NCI-H2081 (cell line): ENCODE measurements at regions not wholly inside any gene's neighbourhood (a gene's known extent, or its start where the extent isn't known, plus 50 kb on each side); places are given as distances from the start of the nearest gene placed in this dataset.

ENCODE experiments used
- DNase-seq, 2 experiments: peaks; one replicate each; lab custom pipeline; 2025; lab: John Stamatoyannopoulos, UW

DNA sequence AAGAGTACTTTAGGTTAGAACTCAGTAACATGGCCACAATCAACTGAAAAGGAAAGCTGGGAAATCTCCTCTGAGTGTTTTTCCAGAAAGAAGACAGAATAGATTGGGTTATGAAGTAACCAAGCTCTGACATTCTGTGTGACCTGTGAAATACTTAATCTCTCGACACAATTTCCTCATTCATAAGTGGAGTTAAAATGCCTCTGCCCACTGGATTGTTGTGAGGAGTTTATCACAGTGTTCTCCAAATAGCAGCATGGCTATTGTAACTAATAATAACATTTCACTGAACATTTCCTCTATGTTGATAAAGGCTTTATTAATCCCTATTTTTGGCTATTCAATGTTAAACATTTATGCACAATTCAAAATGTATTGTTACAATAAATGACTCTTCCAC lies 311.0 kb downstream of the GABRB2 start:
- DNase-seq: no peak

DNA sequence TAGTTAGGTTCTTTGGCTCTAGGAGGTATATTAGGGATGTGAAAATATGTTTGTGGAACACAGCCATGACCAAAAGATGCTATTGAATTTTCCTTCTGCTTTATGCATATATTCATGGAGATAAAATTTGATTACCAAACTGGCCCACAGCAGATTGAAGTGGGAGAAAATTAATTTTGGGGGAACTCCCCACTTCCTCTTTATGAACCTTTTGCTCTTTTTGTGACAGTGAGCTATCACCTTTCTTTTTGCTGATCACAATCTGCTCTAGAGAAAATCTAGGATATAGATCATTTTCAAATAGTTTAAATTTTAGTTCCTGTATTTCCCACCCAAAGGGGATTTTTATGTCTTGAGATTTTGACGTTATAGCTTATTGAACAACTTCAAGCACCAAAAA lies 313.0 kb downstream of the GABRB2 start:
- no peak for DNase-seq

GRCh38 chr5:161230221-161230620 lies 316.3 kb downstream of the GABRB2 start:
- DNase-seq: peak; percentile 70 to 89

DNA sequence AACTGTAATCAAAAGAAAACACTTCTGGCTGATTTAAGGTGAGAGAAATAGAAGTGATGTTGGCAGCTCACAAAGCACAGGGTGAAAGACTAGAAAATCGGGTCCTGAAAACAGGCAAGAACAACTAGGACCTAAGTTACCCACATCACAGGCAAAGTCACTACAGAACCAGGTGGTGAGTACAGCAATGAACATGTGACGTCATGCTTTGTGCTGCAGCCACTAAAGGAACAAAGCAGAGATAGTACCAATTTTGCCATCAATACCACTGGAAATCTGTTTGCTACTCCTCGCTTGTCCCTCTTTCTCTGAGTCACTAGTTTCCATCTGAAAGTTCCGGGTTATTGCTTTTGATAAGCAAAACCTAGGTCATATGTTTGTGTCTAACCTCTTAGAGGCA lies 326.7 kb downstream of the GABRB2 start:
- no peak for DNase-seq

- no peak for DNase-seq
These were observed 329.6 kb downstream of the GABRB2 start for GRCh38 chr5:161216877-161217276.

DNA sequence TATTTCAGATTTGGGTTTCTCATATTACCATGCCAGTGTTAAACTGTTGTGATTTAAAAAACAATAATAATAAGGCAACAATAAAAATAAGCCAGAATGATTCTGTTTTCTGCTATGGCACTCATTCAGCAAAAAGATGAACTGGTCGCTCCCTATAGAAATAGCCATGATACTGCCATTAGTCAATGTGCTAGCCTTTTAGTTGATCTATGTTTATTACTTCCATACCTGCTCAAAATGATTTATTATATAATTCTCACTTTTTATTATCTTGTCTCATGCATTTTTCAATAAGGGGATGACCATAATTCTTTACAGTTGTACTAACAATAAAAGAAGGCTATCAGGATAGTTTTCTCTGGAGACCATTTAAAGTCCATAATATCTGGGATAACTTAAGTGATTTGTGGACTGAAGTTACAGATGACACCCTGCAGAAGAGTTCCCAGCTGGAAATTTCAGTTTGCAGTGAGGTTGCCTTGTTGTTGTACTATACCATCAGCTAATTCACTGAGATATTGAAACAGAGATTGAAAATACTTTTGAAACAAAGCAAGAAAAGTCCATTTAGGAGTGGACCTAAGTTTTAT lies 334.3 kb downstream of the GABRB2 start:
- DNase-seq: no peak

GRCh38 chr5:161201558-161201957 lies 345.0 kb downstream of the GABRB2 start:
- DNase-seq: no peak

DNA sequence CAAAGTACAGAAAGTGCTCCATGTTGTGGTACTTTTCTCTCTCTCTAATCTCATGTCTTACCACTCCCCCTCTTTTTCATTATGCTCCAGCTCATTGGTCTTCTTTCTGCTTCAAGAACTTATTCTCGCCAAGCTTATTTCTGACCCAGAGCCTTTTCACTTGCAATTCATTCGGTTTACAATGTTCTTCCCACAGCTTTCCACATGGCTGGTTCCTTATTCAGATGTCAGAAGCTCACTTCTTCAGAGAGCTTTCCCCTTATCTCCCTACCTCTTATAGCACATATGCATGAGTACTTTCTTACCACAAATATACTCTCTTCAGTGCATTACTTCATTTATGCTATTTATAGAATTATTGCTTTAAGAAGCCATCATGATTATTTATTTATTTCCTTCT lies 338.8 kb upstream of the ATP10B start:
- no peak for DNase-seq

GRCh38 chr5:161190086-161190485 lies 338.1 kb upstream of the ATP10B start:
- DNase-seq: no peak

DNA sequence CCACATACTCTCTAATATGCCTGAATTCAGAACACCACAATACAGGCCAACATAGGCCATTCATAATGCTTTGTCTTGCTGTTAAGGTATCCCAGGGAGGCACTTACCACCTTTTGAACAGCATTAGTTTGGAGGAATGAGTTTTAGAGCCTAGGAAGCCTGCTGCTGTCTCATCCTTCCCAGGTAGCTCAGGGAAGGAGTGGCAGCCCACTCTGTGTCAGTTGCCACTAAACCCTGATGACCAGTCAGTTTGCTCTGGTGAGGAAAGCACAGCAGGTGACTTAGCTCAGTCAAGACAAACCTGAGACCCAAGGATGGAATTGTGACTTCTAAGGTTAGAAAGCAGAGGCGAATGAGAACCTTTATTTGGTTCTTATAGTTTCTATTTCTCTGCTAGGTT lies 337.4 kb upstream of the ATP10B start:
- DNase-seq: no peak

GRCh38 chr5:161183559-161183958 lies 331.5 kb upstream of the ATP10B start:
- no peak for DNase-seq

GRCh38 chr5:161176221-161176620 lies 324.2 kb upstream of the ATP10B start:
- no peak for DNase-seq

GRCh38 chr5:161169776-161170175 lies 317.8 kb upstream of the ATP10B start:
- no peak for DNase-seq

GRCh38 chr5:161167016-161167767 lies 315.2 kb upstream of the ATP10B start:
- peak; percentile 1 to 41 for DNase-seq

DNA sequence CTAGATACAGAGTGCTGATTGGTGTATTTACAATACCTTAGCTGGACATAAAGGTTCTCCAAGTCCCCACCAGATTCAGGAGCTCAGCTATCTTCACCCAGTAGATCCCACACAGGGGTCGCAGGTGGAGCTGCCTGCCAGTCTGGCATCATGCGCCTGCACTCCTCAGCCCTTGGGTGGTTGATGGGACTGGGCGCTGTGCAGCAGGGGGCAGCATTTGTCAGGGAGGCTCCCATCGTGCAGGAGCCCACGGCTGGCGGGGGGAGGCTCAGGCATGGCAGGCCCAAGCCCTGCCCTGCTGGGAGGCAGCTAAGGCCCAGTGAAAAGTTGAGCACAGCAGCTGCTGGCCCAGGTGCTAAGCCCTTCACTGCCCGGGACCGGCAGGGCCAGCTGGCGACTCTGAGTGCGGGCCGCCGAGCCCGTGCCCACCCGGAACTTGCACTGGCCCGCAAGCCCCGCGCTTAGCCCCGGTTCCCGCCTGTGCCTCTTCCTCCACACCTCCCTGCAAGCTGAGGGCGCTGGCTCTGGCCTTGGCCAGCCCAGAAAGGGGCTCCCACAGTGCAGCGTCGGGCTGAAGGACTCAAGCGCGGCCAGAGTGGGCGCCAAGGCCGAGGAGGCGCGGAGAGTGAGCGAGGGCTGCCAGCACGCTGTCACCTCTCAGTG lies 314.1 kb upstream of the ATP10B start:
- DNase-seq: no peak

DNA sequence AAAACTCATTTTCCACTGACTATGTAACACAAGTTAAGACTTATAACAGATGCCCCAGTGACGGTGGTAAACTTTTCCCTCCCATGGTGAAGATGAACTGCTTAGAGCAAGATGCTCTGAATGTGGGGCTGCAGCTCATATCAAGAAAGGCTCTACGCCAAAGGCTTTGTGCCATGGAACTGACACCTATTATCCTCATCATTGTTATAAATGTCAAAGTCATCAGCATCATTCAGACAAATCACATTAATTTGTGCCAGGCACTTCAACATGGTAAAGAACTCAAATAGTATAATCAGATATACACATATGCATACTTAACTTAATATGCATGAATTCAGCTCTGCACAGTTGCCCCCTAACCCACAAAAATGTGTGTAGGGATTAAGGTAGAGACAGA lies 305.9 kb upstream of the ATP10B start:
- no peak for DNase-seq

DNA sequence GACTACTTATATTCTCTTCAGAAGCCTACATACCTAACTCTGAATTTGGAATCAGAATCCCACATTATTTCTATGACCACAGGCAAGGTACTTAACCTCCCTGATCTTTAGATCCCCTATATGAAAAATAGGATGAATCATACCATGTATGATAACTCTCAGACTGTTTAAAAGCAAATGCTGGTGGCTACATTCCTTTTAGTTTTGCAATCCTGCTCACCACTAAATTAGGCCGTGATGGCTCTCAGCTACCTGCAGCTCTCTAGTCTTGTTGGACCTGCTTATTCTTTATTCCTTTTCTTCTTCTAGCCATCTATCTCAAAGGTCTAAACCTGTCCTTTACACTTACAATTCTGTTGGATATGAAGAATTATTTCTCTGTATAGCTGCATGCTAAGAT lies 303.4 kb upstream of the ATP10B start:
- no peak for DNase-seq

DNA sequence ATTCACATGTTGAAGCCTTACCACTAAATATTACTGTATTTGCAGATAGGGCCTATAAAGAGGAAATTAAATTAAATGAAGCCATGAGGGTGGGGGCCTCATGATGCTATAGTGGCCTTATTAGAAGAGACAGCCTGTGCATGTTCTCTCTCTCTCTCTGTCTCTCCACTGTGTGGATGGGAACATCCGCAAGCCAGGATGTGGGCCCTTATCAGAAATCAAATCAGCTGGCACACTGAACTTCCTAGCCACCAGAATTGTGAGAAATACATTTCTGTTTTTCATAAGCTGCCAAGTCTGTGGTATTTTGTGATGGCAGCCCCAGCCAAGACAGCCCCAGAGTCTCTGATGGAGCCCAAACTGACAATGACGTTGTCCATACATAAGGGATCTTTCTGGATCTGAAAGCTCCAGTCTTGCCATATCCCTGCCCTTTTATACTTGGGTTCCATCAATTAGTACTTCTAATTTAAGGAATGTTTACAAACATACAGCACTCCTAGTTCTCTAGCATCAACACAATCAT lies 300.5 kb upstream of the ATP10B start:
- DNase-seq: no peak

DNA sequence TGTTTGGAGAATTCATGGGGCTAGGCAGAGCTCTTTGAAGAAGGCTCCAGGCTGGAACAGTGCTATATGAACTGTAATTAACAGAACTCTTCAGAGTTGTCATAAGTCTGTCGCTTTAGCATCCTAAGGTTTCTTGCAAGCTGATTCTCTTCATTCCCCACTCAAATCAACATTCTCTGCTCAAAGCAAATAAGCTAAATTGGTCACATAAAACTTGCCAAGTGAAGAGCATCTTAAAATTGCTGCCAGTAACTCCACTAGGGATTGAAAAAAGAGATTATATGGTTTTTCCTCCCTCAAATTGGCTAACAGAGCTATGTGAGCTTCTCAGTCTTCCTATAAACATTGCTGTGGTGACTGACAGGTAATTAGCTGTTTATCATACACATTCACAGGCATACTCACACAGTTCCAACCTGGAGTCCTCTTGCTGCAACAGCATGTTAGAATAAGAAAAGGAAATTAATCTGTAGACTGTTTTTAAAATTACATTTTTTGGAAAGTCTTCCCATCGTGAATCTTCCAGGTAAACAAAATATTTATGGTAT lies 298.5 kb upstream of the ATP10B start:
- no peak for DNase-seq

DNA sequence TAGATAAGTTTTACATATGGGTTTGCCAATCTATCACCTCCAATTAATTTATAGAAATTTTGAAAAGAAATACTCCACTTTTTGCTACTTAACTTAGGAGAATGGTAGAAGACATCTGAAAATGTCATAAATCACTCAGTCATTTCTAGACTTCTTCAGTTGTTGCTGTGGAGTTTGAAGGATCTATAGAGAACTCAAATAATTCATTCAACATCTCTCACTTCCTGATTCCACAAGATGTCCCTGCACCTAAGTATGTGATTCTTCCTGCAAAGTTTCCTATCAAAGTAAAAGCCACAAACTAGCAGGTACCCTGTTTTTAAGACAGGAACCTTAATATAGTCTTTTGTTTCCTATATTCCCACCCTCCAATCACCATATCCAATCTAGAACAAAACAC lies 297.1 kb upstream of the ATP10B start:
- DNase-seq: no peak

DNA sequence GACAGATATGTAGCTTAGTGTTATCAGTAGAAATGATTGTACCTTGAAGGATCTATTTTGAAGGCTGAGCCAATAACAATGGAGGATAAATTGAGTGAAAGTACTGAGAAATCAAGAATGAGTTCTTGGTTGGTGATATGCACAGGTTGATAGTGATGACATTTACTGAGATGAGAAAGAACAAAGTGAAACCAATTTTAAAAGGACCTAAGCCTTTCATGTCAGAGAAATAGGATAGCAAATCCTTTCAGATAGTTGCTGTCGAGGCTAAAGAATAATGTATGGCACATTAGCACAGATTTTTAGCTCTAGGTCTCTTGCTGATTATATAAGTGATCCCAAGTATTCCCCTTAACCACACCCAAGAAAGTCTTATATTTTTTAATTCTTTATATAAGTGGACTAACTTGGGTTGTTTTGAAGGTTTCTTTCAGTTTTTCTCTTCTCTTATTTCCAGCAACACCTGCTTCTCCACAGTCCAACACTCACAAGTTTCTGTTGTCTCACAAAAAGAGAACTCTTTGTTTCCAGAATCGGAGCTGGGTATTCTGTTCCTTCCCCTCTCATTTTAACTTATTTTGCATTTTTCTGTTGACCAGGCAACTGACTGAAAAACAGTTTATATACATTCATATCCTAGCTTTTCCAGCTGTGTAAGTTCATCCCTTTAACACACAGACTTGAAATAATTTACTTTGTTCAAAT lies 286.9 kb upstream of the ATP10B start:
- no peak for DNase-seq

- no peak for DNase-seq
These were observed 282.9 kb upstream of the ATP10B start for GRCh38 chr5:161134956-161135355.
